GM21423 (cell line): ENCODE measurements at regions not wholly inside any gene's neighbourhood (a gene's known extent, or its start where the extent isn't known, plus 50 kb on each side); places are given as distances from the start of the nearest gene placed in this dataset.

Source experiments
- ATAC-seq: cut with Tn5 transposase; IDR thresholded peaks from one replicate; pipeline ENCODE4 v1.9.1; 2021; ENCODE audit warnings: mild to moderate bottlenecking, moderate library complexity; ENCODE audit not compliant: unreplicated experiment

DNA sequence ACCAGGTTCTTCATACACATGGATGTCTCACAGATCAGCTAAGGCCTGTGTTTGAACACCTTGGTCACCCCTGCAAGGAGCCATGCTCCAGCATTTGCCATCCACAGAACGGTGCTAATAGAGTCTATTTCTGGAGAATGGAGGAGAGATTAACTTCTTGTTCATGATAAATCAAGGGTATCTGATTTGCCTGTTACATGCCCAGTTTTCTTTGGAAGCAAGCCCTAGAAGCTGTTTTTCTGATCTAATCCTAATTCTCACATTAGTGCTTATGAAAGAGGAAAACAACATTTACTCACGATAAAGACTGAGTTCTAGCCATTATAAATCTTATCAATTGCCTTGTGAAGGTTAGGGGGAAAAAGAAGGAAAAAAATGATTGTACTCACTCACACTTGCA lies 119.6 kb upstream of the DTNA start:
- ATAC-seq: no peak

DNA sequence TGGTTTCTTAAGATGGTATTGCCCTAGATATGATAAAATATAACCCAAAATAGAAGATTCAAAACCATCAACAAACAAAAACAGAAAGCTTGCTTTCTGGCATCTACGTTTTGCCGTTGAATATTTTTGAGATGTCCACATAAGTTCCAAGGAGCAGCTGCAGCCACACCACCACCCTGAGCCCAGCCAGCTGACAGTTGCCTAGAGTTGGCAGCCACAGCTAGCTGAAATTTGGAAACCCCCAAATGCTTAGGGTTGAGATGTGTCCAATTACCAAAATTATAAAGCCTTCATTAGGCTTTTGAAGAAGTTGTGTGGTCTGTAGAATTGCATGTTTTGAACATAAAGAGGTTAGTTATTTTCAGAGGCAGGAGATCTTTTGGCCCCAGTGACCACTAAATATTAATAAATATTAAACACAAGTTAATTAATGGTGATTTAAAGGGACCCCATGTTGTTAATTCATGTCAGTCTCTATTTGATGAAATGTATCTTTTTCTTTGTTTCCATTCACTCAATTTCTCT lies 118.1 kb upstream of the DTNA start:
- ATAC-seq: no peak

DNA sequence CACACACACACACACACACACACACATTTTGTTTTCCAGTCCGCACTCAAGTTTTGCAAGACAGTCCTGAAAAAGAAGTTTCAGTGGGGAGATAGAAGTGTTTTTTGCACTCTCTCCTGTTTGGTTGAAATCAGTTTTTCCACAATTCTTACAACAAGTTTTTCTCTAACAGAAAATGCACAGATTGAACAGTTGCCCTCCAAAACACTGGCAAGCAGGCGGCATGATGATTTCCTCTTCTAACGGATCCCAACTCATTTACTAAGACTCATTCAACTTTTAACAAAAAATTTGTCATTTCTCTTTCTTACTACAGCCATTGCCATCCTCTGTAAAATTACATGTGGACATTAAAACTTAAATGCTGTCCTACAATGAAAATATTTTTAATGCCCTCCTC lies 117.6 kb upstream of the DTNA start:
- ATAC-seq: no peak

DNA sequence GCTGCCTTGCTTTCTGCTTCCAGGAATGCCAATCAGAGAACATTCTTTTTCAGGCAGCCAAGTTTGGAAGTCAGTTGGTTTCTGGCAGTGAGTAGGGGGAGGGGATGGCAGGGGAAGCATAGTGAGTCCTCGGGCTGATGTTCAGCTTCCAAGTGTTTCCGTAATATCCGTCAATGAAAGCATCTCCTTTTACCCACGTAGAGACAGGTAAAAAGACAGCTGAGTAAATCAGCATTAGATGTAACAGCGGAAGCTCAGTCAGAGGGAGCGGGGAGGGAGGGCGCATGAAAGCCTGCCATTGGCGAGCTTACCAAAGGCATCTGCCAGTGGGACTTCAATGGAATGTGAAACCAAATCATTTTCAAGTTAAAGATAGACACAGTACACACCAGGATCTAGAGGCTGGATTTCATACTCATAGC lies 117.1 kb upstream of the DTNA start:
- no peak for ATAC-seq

DNA sequence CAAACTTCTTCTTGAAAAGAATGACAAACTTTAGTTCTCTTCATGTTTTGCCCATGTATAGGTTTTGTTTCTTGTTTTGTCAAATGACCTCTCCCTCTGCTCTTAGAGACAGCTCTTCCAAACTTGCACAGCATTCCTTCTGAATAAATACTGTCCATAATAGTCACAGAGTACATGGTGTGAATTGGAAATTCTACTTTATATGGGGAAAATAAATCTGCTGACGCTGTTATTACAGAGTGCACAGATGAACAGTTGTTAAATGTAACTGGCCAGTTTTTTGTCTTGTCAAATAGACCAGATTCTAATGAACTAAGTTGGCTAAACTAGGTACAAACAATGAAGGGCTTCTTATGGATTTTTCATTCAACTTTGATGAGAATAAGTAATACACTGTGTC lies 115.8 kb upstream of the DTNA start:
- ATAC-seq: no peak

DNA sequence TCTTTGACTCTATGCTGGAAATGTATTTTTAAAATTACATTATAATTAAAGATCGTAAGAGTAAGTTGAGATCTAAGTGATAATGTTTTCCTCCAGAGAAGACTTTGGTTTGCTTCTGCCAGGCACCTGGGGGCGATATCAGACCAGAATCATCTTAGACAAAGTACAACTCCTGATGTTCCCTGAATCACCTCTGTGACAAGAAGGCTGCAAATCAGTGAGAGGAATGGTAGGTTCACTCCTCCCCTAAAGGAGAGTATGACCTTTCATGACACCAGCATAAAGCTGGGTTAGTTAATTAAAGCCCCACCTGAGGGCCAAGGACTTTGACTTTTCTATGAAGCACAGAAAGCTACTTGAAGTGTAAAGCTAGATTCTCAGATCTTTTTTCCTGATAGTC lies 114.4 kb upstream of the DTNA start:
- ATAC-seq: no peak

DNA sequence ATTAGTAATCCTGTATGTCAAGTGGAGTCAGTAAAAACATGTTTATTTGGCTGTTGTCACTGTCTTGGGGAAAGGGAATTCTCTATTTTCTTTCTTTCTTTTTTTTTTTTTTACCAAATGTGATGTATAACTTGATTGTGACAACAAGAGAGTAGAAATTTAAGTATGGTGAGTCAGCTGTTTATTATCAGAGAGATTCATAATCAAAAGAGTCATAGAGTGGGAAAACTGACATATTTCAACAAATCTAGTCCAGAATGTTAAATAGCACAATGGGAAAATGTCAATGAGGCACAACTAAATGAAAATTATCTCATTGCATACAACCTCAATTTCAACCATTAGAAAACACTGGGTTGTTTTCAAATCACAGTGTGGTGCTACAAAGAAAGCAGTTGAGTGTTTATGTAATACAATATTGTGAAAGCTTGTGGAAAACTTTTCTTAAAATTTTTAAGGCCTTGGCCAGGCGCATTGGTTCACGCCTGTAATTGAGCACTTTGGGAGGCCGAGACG lies 111.9 kb upstream of the DTNA start:
- no peak for ATAC-seq

DNA sequence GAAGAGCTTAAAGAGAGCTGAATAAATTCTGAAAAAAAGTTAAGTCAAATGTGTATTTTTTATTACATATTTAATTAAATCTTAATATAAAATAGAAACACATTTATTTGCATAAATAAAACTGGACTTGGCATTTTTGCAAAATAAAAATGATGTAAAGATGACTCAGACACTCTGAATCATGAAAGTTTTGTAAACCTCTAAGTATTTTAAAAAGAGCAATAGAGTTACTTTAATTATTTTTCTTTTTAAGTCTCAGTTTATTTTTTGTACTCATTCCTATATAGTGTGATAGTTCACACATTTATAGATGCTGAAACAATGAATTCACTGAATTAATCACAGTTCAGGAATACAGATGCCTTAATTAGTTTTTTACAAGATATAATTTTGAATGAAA lies 109.9 kb upstream of the DTNA start:
- no peak for ATAC-seq

DNA sequence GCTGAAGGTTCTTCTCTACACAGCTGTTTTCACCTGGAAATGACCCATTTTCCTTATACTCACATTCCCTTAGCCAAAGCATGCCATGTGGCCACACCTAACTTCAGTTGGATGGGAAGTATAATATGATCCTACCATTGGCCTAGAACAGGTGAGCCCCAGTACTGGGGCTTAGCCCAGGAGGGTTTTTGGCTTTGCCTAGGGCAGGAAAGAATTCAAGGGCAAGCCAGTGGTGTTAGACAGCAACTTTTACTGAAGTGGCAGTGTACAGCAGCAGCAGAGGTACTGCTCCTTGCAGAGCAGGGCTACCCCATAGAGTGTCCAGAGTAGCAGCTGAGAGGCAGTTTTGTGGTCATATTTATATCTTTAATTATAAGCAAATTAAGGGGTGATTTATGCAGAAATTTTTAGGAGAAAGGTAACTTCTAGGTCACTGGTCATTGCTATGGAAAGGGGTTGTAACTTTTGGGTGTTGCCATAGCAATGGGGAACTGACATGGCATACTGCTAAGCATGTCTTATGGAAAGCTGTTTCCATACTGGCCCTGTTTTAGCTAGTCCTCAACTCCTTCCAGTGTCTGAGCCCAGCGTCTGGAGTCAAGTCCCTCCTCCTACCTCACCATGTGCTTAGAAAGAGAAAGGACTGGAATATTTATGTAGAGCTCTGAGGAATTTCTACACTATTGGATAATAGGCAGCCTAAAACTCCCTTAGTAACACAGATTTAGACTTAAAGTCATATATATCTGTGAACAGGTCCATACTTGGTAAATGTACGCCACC lies 109.0 kb upstream of the DTNA start:
- no peak for ATAC-seq

DNA sequence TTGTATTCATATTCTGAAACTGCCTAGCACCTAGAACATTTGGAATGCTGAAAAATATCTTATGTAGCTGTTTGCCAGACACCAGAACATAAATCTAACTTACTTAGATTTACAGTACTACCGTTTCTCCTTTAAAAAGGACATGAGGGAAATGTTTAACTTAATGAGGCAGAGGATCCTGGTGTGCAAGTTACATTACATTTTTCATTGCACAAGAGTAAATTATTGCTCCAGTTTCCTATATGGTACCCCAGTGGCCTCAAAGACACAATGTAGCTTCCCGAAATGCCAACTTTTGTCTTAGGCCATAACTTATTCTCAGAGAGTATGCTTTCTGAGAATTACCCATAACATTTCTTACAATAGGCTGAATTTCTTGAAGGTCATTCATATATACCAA lies 105.5 kb upstream of the DTNA start:
- ATAC-seq: no peak

DNA sequence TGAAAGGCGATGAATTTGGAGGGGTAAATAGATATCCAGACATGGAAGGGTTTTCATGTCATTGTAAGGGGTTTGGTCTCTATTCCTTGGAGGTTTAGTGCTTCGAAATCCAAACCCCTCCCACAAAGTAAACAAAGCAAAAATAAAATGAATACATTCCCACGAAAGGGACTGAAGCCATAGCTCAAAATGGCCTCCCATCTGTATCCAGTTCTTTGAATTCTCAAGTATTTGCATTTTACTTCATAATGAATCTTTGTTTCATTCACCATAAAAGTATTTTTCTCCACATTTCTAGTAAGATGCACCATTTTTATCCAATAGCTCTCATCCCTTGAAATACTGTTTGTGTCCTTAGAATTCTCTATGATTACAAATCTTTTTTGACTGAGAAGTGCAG lies 103.2 kb upstream of the DTNA start:
- no peak for ATAC-seq

DNA sequence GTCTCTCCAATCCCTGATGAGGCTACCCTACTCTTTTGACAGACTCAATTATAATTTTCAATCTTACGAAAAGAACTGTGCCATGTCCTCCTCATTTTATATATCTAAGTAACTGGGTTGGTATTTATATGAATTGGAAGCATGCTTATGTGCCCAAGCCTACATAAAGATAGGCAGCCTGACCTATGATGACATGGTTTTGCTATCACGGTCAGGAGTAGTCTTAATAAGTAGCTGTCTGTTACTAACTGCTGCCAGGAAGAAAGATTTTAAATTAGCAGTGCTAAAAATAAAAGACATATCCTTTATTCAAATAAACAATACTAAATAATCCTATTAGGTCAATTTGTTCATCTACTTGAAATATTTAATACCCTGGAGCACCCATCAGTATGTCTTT lies 102.0 kb upstream of the DTNA start:
- ATAC-seq: no peak

DNA sequence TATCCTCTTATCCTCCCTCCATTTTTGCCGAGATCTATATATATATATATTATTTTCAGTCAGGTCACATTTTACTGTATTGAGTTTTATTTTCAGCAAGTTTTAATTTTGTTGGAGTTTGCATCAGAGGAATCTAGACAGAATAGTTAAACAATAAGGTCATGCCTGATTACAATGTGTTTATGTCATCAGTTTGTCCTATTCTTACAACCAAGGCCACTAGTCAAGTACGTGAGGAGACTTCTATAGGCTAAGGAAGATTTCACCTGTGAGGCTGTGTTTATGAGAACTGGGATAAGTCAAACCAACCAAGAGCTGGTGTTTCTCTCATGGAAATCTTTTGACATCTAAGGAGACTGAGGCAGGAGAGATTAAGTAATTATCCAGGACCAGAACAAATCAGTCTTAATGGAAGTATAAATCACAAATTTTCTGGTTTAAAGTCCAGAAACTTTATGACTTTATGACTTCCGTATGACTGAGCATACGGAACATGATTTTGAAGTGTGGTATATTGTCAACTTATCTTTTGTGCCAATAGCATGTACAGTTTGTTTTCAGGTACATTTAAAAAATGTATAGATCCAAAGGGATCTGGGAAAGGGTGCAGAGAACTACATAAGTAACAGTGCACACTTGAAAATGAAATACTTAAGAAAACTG lies 100.0 kb upstream of the DTNA start:
- no peak for ATAC-seq

DNA sequence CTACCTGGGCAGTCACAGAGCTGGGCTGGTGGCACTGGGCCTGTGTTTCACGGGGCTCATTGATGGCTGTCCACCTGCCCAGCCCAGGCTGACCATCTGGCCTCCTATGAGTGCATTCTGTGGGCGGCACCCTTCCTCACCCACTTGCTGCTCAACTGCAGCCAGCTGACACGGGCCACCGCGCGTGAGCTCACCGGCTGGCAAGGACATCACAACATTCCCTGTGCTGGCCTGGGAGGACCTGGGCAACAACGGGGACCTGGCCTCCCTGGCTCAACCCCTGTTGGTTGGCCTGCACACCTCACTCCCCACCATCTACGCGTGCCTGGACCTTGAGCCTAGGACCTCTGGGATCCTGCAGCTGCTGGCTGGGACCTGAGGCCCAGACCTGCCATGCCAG lies 98.2 kb upstream of the DTNA start:
- ATAC-seq: no peak

DNA sequence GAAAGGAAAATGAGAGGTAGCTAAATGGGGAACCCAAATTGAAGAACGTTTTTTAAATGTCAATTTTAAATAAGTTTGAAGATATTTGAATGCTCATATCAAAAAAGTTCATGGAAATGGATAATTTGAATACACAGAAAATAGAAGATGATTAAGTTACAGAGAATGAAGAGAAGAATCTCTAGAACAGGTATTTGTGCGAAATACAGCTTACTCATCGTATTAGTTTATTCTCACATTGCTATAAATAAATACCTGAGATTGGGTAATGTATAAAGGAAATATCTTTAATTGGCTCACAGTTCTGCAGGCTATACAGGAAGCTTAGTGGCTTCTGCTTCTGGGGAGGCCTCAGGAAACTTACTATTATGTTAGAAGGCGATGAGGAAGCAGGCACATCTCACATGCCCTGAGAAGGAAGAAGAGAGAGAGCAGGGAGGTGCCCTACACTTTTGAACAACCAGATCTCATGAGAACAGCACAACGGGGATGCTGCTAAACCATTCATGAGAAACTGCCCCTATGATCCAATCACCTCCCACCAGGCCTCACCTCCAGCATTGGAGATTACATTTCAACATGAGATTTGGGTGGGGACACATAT lies 89.7 kb upstream of the DTNA start:
- ATAC-seq: no peak

DNA sequence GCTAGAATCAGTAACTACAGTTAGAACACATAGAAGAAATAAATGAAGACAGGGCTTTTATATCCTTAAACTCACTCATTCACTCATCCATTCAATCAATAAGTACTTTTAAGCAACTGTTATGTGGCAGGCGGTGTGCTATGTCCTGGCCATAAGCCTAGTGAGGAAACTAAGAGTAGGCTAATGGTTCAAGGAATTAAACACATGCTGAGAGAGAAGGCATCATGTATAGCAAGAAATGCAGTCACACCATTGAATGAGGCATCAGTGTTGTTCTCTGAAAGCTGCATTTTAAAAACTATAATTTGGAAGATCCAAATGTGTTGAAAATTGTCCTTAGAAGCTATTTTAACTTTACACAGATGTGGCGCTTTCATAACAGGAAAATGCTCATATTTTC lies 86.5 kb upstream of the DTNA start:
- ATAC-seq: no peak

DNA sequence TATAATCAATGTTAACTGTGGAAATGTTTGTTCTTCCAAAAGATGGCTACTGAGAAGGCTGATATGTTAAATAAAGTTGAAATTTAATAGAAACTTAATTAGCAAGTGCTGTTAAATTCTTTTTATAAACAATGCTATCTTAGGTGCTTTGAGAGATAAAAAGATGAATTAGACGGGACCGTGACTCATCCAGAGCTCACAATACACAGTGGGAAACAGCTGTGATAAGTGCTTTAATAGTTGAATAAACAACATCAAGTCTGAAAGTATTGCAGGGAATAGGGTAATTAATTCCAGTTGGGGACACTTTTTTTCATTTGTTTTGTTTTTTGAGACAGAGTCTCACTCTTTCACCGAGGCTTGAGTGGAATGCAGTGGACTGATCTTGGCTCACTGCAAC lies 85.5 kb upstream of the DTNA start:
- no peak for ATAC-seq

DNA sequence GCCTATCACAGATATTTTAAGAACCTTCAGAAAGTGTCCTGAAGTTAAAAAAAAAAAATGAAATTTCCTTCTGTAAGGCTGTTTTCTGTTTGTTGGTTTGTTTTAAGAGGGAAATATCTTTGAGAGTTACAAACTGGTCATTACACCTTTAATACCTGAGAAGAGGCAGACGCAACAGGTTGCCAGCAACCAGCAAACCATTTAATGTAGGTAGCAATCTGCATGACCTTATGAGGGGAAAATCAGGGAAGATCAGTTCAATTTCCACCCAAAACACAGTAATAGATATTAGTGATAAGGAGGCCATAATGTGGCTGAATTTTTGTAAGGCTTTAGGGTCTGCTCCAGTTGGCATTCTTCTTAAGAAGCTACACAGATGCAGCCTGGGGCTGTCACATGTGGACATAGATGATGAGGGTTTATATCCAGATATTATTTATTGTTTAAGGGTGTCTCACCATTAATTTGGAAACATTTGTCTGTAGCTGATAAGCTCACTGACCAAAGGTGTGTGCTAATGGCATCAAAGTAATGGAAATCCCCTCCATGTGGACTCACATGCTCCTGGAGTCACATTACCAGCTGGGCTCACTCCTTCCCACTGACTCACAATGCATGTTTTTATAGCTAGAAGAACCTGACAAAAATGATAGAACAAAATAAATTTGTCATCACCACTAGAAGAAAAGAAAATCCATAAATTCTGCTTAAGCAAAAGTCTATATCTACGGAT lies 83.5 kb upstream of the DTNA start:
- ATAC-seq: no peak

DNA sequence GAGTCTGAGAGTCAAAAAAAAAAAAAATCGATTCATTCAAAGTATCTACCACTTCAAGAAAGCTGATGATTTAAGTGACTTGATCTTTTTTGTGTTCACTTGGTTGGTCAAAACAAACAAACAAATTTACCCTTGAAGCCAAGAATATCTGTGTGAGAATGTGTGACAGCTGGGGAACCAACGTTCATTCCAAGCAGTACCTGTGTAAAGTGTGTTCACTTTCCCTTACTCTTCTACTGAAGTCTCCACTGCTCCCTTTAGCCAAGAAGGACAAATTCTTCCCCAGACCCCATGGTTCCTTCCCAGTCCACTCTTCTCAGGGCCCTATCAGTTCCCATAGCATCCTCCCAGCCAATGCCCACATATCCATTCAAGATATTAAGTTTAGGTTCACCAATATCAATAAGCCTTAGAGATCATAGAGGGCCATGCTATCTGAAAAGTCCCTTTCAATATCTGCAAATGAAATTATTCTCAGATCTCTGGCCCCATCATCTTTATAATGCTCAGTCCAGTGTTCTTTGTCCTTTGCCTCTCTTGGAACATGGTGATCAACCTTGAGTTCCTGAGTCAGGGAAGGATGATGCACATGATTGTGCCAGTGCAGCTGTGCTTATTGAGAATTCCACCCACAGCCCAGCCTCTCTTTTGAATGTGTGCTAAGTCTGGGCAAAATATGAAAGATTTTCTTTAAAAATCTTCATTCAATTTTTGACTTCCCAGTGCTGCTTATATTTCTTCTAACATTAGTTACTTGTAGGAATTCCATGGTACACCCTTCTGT lies 82.8 kb upstream of the DTNA start:
- ATAC-seq: no peak
